Nephron (organoid): ENCODE measurements at regions not wholly inside any gene's neighbourhood (a gene's known extent, or its start where the extent isn't known, plus 50 kb on each side); places are given as distances from the start of the nearest gene placed in this dataset.

Source experiments
- H3K27ac Mint-ChIP-seq, 3 experiments: 2 replicates each; pipeline ENCODE4 v1.8.0; 2020; ENCODE audit warnings: mixed read lengths in 3 of 3, mild to moderate bottlenecking in 2 of 3, moderate library complexity in 1 of 3
- H3K27me3 Mint-ChIP-seq: 2 replicates; pipeline ENCODE4 v1.8.0; 2021; ENCODE audit warnings: low read depth, mild to moderate bottlenecking, moderate library complexity, mixed read lengths
- H3K36me3 Mint-ChIP-seq: 2 replicates; pipeline ENCODE4 v1.8.0; 2020; ENCODE audit warnings: low read depth, mixed read lengths
- H3K4me1 Mint-ChIP-seq: 2 replicates; pipeline ENCODE4 v1.8.0; 2020; ENCODE audit warnings: mixed read lengths
- H3K4me3 Mint-ChIP-seq, 3 experiments: 2 replicates each; pipeline ENCODE4 v1.8.0; 2020; ENCODE audit warnings: mild to moderate bottlenecking in 3 of 3, mixed read lengths in 3 of 3, moderate library complexity in 2 of 3
- H3K9me3 Mint-ChIP-seq: 2 replicates; pipeline ENCODE4 v1.8.0; 2020; ENCODE audit warnings: mixed read lengths
- CTCF ChIP-seq, 3 experiments: fragments of 200-600 bp; sonication (generic); IDR thresholded peaks; one replicate each; pipeline ENCODE4 v1.5.0; 2021; ENCODE audit warnings: antibody characterized with exemption in 3 of 3; ENCODE audit not compliant: unreplicated experiment in 3 of 3

GRCh38 chr3:18223974-18224373 is 201.2 kb downstream of the SATB1 start:
- H3K4me1 Mint-ChIP-seq, result peaks cover 14% of the 10 kb centered on the region
- H3K27ac Mint-ChIP-seq, result no peak overlapping the region
- no peak for TF ChIP-seq CTCF (IDR thresholded peaks at IDR 0.05; ENCODE audit: unreplicated experiment in 3 of 3)
- H3K36me3 Mint-ChIP-seq, result no peaks in the 10 kb centered on the region
- no peaks in the 10 kb centered on the region for H3K27me3 Mint-ChIP-seq
- no peaks in the 10 kb centered on the region for H3K9me3 Mint-ChIP-seq
- no peak overlapping the region for H3K4me3 Mint-ChIP-seq

GRCh38 chr3:18223571-18223970 is 201.6 kb downstream of the SATB1 start:
- Mint-ChIP-seq H3K4me1 (peaks cover 14% of the 10 kb centered on the region), H3K4me3 (no peak overlapping the region), H3K27ac (no peak overlapping the region), H3K9me3 (no peaks in the 10 kb centered on the region), H3K36me3 (no peaks in the 10 kb centered on the region), H3K27me3 (no peaks in the 10 kb centered on the region)
- TF ChIP-seq CTCF (IDR thresholded peaks at IDR 0.05; ENCODE audit: unreplicated experiment in 3 of 3), result no peak

- Mint-ChIP-seq H3K4me3 (no peak overlapping the region), H3K4me1 (peaks cover 14% of the 10 kb centered on the region), H3K27me3 (no peaks in the 10 kb centered on the region), H3K9me3 (no peaks in the 10 kb centered on the region), H3K36me3 (no peaks in the 10 kb centered on the region), H3K27ac (no peak overlapping the region)
- no peak for TF ChIP-seq CTCF (IDR thresholded peaks at IDR 0.05; ENCODE audit: unreplicated experiment in 3 of 3)
Measured at GRCh38 chr3:18222686-18223085, 202.5 kb downstream of the SATB1 start.

- H3K27me3 Mint-ChIP-seq, result no peaks in the 10 kb centered on the region
- no peaks in the 10 kb centered on the region for H3K36me3 Mint-ChIP-seq
- no peak for TF ChIP-seq CTCF (IDR thresholded peaks at IDR 0.05; ENCODE audit: unreplicated experiment in 3 of 3)
- no peak overlapping the region for H3K4me3 Mint-ChIP-seq
- H3K9me3 Mint-ChIP-seq, result no peaks in the 10 kb centered on the region
- peaks cover 9% of the 10 kb centered on the region for H3K4me1 Mint-ChIP-seq
- no peak overlapping the region for H3K27ac Mint-ChIP-seq
Measured at GRCh38 chr3:18217507-18218174, 207.5 kb downstream of the SATB1 start.

- TF ChIP-seq CTCF (IDR thresholded peaks at IDR 0.05; ENCODE audit: unreplicated experiment in 3 of 3), result no peak
- H3K4me3 Mint-ChIP-seq, result no peak overlapping the region
- no peaks in the 10 kb centered on the region for H3K36me3 Mint-ChIP-seq
Measured at GRCh38 chr3:18216996-18217395, 208.1 kb downstream of the SATB1 start.

GRCh38 chr3:18215639-18216038 is 209.5 kb downstream of the SATB1 start:
- Mint-ChIP-seq H3K9me3 (no peaks in the 10 kb centered on the region), H3K36me3 (no peaks in the 10 kb centered on the region), H3K4me1 (no peaks in the 10 kb centered on the region), H3K4me3 (no peak overlapping the region), H3K27ac (no peak overlapping the region), H3K27me3 (no peaks in the 10 kb centered on the region)
- no peak for TF ChIP-seq CTCF (IDR thresholded peaks at IDR 0.05; ENCODE audit: unreplicated experiment in 3 of 3)

More at GRCh38 chr3:18216996-18217395, 208.1 kb downstream of the SATB1 start:
- no peaks in the 10 kb centered on the region for H3K27me3 Mint-ChIP-seq
- no peak overlapping the region for H3K27ac Mint-ChIP-seq
- peaks cover 3% of the 10 kb centered on the region for H3K4me1 Mint-ChIP-seq
- H3K9me3 Mint-ChIP-seq, result no peaks in the 10 kb centered on the region
